Activated CD8-positive, alpha-beta memory T cell treated with anti-CD3 and anti-CD28 coated beads for 48 hours (primary cell): ENCODE measurements at regions not wholly inside any gene's neighbourhood (a gene's known extent, or its start where the extent isn't known, plus 50 kb on each side); places are given as distances from the start of the nearest gene placed in this dataset.

ENCODE experiments used
- DNase-seq, 3 experiments: peaks; one replicate each; pipeline ENCODE4 v3.0.0-alpha.2; 2020; ENCODE audit warnings: low read depth in 2 of 3, low spot score in 2 of 3

GRCh38 chr19:30648866-30649862, 277.0 kb downstream of the ZNF536 start:
- no peak for DNase-seq

GRCh38 chr19:30647891-30648720, 275.9 kb downstream of the ZNF536 start:
- no peak for DNase-seq

GRCh38 chr19:30646806-30647205, 274.6 kb downstream of the ZNF536 start:
- DNase-seq, result no peak

- no peak for DNase-seq
Observed at GRCh38 chr19:30645946-30646577, 273.9 kb downstream of the ZNF536 start.

GRCh38 chr19:30640252-30640965, 268.2 kb downstream of the ZNF536 start:
- no peak for DNase-seq

GRCh38 chr19:30638889-30639288, 266.7 kb downstream of the ZNF536 start:
- no peak for DNase-seq

- no peak for DNase-seq
Observed at GRCh38 chr19:30637926-30638325, 265.7 kb downstream of the ZNF536 start.

- no peak for DNase-seq
Observed at GRCh38 chr19:30634996-30635975, 263.1 kb downstream of the ZNF536 start.

GRCh38 chr19:30634131-30634830, 262.1 kb downstream of the ZNF536 start:
- no peak for DNase-seq

GRCh38 chr19:30631033-30631370, 258.8 kb downstream of the ZNF536 start:
- no peak for DNase-seq

- no peak for DNase-seq
Observed at GRCh38 chr19:30630289-30631032, 258.3 kb downstream of the ZNF536 start.

- no peak for DNase-seq
Observed at GRCh38 chr19:30629086-30629485, 256.9 kb downstream of the ZNF536 start.

- DNase-seq, result no peak
Observed at GRCh38 chr19:30626626-30626966, 254.4 kb downstream of the ZNF536 start.

- DNase-seq, result no peak
Observed at GRCh38 chr19:30625947-30626625, 253.9 kb downstream of the ZNF536 start.

- DNase-seq, result no peak
Observed at GRCh38 chr19:30622276-30622675, 250.1 kb downstream of the ZNF536 start.

- no peak for DNase-seq
Observed at GRCh38 chr19:30621326-30621920, 249.2 kb downstream of the ZNF536 start.

GRCh38 chr19:30620354-30620753, 248.2 kb downstream of the ZNF536 start:
- DNase-seq, result no peak
